HEK293 (cell line): ENCODE measurements at regions not wholly inside any gene's neighbourhood (a gene's known extent, or its start where the extent isn't known, plus 50 kb on each side); places are given as distances from the start of the nearest gene placed in this dataset.

Source experiments
- BCL11A ChIP-seq: fragments of 450-650 bp; formaldehyde crosslinking; IDR thresholded peaks from 2 replicates; pipeline ENCODE4 v1.5.1; 2016; ENCODE audit warnings: low read depth, missing biosample characterization, missing genetic modification characterization
- BCL11B ChIP-seq: fragments of 450-650 bp; formaldehyde crosslinking; IDR thresholded peaks from 2 replicates; pipeline ENCODE4 v1.5.1; 2016; ENCODE audit warnings: low read depth, missing biosample characterization, missing genetic modification characterization
- GLI2 ChIP-seq: fragments of 450-650 bp; formaldehyde crosslinking; IDR thresholded peaks from 2 replicates; pipeline ENCODE4; 2017; ENCODE audit warnings: missing biosample characterization, missing genetic modification characterization, low read depth, borderline replicate concordance
- HOXD13 ChIP-seq: sonication (generic); formaldehyde crosslinking; IDR thresholded peaks from 2 replicates; pipeline ENCODE4 v1.8.0; 2022; ENCODE audit warnings: missing genetic modification reagents, borderline replicate concordance
- KLF8 ChIP-seq: fragments of 450-650 bp; formaldehyde crosslinking; IDR thresholded peaks from 2 replicates; pipeline ENCODE4 v1.5.1; 2016; ENCODE audit warnings: missing biosample characterization, missing genetic modification characterization
- PRDM10 ChIP-seq: fragments of 450-650 bp; formaldehyde crosslinking; IDR thresholded peaks from 2 replicates; pipeline ENCODE4 v1.5.1; 2016; ENCODE audit warnings: missing biosample characterization, missing genetic modification characterization
- SETDB1 ChIP-seq: IDR thresholded peaks from one replicate; pipeline ENCODE4 v1.6.1; 2017; ENCODE audit warnings: mild to moderate bottlenecking, low read length, moderate library complexity, mixed read lengths; ENCODE audit not compliant: insufficient read length
- SP7 ChIP-seq: fragments of 450-650 bp; formaldehyde crosslinking; IDR thresholded peaks from 2 replicates; pipeline ENCODE4 v1.5.1; 2016; ENCODE audit warnings: missing biosample characterization, missing genetic modification characterization
- ZBTB11 ChIP-seq: fragments of 450-650 bp; formaldehyde crosslinking; conservative IDR thresholded peaks from 2 replicates; pipeline ENCODE4 v1.5.1; 2016; ENCODE audit warnings: low read depth, missing biosample characterization, missing genetic modification characterization
- ZBTB20 ChIP-seq: fragments of 450-650 bp; formaldehyde crosslinking; IDR thresholded peaks from 2 replicates; pipeline ENCODE4 v1.5.1; 2016; ENCODE audit warnings: missing biosample characterization, missing genetic modification characterization
- ZFHX2 ChIP-seq: fragments of 450-650 bp; formaldehyde crosslinking; conservative IDR thresholded peaks from 2 replicates; pipeline ENCODE4 v1.5.1; 2016; ENCODE audit warnings: missing biosample characterization, missing genetic modification characterization
- ZFP3 ChIP-seq: fragments of 450-650 bp; formaldehyde crosslinking; IDR thresholded peaks from 2 replicates; pipeline ENCODE4 v1.5.1; 2016; ENCODE audit warnings: low read depth, missing biosample characterization, missing genetic modification characterization
- ZNF112 ChIP-seq: fragments of 450-650 bp; formaldehyde crosslinking; IDR thresholded peaks from 2 replicates; pipeline ENCODE4 v1.5.0; 2017; ENCODE audit warnings: missing biosample characterization, missing genetic modification characterization
- ZNF114 ChIP-seq: fragments of 450-650 bp; formaldehyde crosslinking; IDR thresholded peaks from 2 replicates; pipeline ENCODE4 v1.5.0; 2017; ENCODE audit warnings: missing biosample characterization, missing genetic modification characterization
- ZNF132 ChIP-seq: fragments of 450-650 bp; formaldehyde crosslinking; IDR thresholded peaks from 2 replicates; pipeline ENCODE4 v1.5.1; 2017; ENCODE audit warnings: missing biosample characterization, missing genetic modification characterization, borderline replicate concordance
- ZNF155 ChIP-seq: fragments of 450-650 bp; formaldehyde crosslinking; IDR thresholded peaks from 2 replicates; pipeline ENCODE4 v1.5.1; 2016; ENCODE audit warnings: missing biosample characterization, missing genetic modification characterization
- ZNF157 ChIP-seq: fragments of 450-650 bp; formaldehyde crosslinking; IDR thresholded peaks from 2 replicates; pipeline ENCODE4 v1.5.1; 2016; ENCODE audit warnings: missing biosample characterization, missing genetic modification characterization
- ZNF184 ChIP-seq: fragments of 450-650 bp; IDR thresholded peaks from 2 replicates; pipeline ENCODE4 v1.5.1; 2018; ENCODE audit warnings: missing biosample characterization, mild to moderate bottlenecking, missing genetic modification characterization
- ZNF214 ChIP-seq: fragments of 450-650 bp; formaldehyde crosslinking; IDR thresholded peaks from 2 replicates; pipeline ENCODE4 v1.5.1; 2017; ENCODE audit warnings: missing biosample characterization, mild to moderate bottlenecking, missing genetic modification characterization, borderline replicate concordance
- ZNF223 ChIP-seq: fragments of 450-650 bp; formaldehyde crosslinking; IDR thresholded peaks from 2 replicates; pipeline ENCODE4 v1.5.1; 2016; ENCODE audit warnings: missing biosample characterization, missing genetic modification characterization
- ZNF366 ChIP-seq: fragments of 450-650 bp; formaldehyde crosslinking; conservative IDR thresholded peaks from 2 replicates; pipeline ENCODE4 v1.5.1; 2016; ENCODE audit warnings: missing biosample characterization, missing genetic modification characterization
- ZNF433 ChIP-seq: fragments of 450-650 bp; formaldehyde crosslinking; IDR thresholded peaks from 2 replicates; pipeline ENCODE4 v1.5.1; 2016; ENCODE audit warnings: missing biosample characterization, missing genetic modification characterization, low read depth
- ZNF449 ChIP-seq: fragments of 450-650 bp; formaldehyde crosslinking; IDR thresholded peaks from 2 replicates; pipeline ENCODE4 v1.5.1; 2017; ENCODE audit warnings: missing biosample characterization, mild to moderate bottlenecking, missing genetic modification characterization, moderate library complexity
- ZNF585B ChIP-seq: fragments of 450-650 bp; formaldehyde crosslinking; IDR thresholded peaks from 2 replicates; pipeline ENCODE4 v1.5.1; 2016; ENCODE audit warnings: missing biosample characterization, missing genetic modification characterization
- ZNF626 ChIP-seq: fragments of 450-650 bp; sonication (Bioruptor Pico); formaldehyde crosslinking; IDR thresholded peaks from 2 replicates; pipeline ENCODE4 v1.5.1; 2018; ENCODE audit warnings: missing biosample characterization, missing genetic modification characterization, inconsistent platforms
- ZNF658 ChIP-seq: fragments of 450-650 bp; formaldehyde crosslinking; IDR thresholded peaks from 2 replicates; pipeline ENCODE4; 2016; ENCODE audit warnings: missing biosample characterization, missing genetic modification characterization
- ZSCAN23 ChIP-seq: fragments of 450-650 bp; formaldehyde crosslinking; IDR thresholded peaks from 2 replicates; pipeline ENCODE4 v1.5.1; 2016; ENCODE audit warnings: missing biosample characterization, missing genetic modification characterization
- ZXDB ChIP-seq: fragments of 450-650 bp; formaldehyde crosslinking; IDR thresholded peaks from 2 replicates; pipeline ENCODE4 v1.5.1; 2016; ENCODE audit warnings: missing biosample characterization, missing genetic modification characterization
- TF ChIP-seq, protein P1 (sequence below): fragments of 450-650 bp; formaldehyde crosslinking; IDR thresholded peaks from 2 replicates; pipeline ENCODE4 v1.5.1; 2017; ENCODE audit warnings: missing biosample characterization, missing genetic modification characterization

DNA sequence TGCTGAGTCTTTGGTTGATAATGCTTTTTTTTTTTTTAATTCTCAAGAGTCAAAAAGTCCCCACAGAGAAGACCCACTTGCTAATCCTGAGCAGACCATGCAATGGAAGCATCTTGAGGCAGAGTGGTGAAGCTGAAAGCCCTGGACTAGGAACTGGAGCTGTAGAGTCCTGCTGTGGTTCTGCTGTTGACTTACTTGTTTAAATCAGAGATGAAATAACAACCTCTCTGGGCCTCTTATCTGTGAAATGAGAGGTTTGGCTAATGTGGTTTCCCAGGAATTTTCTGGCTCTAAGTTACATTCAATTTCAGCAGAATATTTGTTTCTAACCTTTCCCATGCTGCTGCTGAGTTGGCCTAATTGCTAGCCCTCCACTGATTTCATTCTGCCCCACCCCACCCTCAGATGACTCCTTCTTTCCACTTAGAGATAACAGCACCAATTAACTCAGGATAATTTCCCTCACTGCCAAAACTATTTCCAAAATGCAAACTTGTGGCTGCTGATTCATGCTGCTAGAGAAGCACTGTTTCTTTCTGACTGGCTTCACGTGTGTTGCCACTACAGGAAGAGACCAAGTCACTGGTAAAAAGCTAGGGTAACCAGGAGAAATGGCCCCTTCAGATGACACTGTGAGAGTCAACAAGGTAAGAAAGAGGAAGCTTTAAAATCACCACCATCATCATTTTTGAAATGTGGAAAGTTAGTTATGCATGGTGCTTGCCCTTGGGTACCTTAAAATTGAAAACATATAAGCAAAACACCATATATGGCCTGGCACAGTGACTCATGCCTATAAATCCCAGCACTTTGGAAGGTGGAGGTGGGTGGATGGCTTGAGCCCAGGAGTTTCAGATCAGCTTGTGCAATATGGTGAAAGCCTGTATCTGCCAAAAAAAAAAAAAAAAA is 326.4 kb downstream of the DCHS2 start (continued):
- no peak for TF ChIP-seq ZNF155 (tag by site-specific recombination)
- no peak for TF ChIP-seq ZNF626
- 0 out of 2 replicates have a peak, but pooled peaks have one; percentile 32 for TF ChIP-seq BCL11B
- peak; percentile 34; the same call in 1 of the 2 replicates for TF ChIP-seq BCL11A (tag by site-specific recombination)
- TF ChIP-seq SP7 (tag by site-specific recombination): peak; percentile 99
- no peak for TF ChIP-seq ZNF157 (tag by site-specific recombination)
- TF ChIP-seq ZNF366 (tag by site-specific recombination): peak; percentile 93
- TF ChIP-seq ZNF132 (tag by site-specific recombination): no peak
- TF ChIP-seq ZNF184 (tag by site-specific recombination): peak; percentile 84
- no peak for TF ChIP-seq HOXD13 (CRISPR knock-in tag)
- no peak for TF ChIP-seq ZNF449 (tag by site-specific recombination)
- TF ChIP-seq ZFP3: no peak
- no peak for TF ChIP-seq ZBTB11 (tag by site-specific recombination)
- no peak for TF ChIP-seq ZNF114
- peak; percentile 67; the same call in 1 of the 2 replicates for TF ChIP-seq GLI2 (tag by site-specific recombination)
- no peak for TF ChIP-seq ZNF585B (tag by site-specific recombination)
- no peak for TF ChIP-seq ZNF223 (tag by site-specific recombination)
- TF ChIP-seq SETDB1: no peak
- no peak for TF ChIP-seq ZNF214 (tag by site-specific recombination)
- TF ChIP-seq ZNF658 (tag by site-specific recombination): no peak
- TF ChIP-seq ZFHX2: peak; percentile 52
- peak; percentile 97 for TF ChIP-seq PRDM10
- no peak for TF ChIP-seq ZNF433 (tag by site-specific recombination)
- TF ChIP-seq KLF8 (tag by site-specific recombination): peak; percentile 91
- TF ChIP-seq ZNF112: no peak
- TF ChIP-seq ZXDB (tag by site-specific recombination): peak; percentile 88
- TF ChIP-seq, protein P1, sequence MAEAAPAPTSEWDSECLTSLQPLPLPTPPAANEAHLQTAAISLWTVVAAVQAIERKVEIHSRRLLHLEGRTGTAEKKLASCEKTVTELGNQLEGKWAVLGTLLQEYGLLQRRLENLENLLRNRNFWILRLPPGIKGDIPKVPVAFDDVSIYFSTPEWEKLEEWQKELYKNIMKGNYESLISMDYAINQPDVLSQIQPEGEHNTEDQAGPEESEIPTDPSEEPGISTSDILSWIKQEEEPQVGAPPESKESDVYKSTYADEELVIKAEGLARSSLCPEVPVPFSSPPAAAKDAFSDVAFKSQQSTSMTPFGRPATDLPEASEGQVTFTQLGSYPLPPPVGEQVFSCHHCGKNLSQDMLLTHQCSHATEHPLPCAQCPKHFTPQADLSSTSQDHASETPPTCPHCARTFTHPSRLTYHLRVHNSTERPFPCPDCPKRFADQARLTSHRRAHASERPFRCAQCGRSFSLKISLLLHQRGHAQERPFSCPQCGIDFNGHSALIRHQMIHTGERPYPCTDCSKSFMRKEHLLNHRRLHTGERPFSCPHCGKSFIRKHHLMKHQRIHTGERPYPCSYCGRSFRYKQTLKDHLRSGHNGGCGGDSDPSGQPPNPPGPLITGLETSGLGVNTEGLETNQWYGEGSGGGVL: peak; percentile 90
- TF ChIP-seq ZSCAN23: peak; percentile 62; the same call in 1 of the 2 replicates
- peak; percentile 57 for TF ChIP-seq ZBTB20 (tag by site-specific recombination)
